Hepatocyte (in vitro differentiated cells): ENCODE measurements at regions not wholly inside any gene's neighbourhood (a gene's known extent, or its start where the extent isn't known, plus 50 kb on each side); places are given as distances from the start of the nearest gene placed in this dataset.

Experiments
- DNase-seq: peaks from one replicate; pipeline ENCODE4 v3.0.0-alpha.2; 2016; ENCODE audit warnings: low spot score
- H2AFZ ChIP-seq: fragments of 200-600 bp; sonication (generic); 2 replicates; pipeline ENCODE4 v1.6.0; 2016; ENCODE audit warnings: antibody characterized with exemption, mild to moderate bottlenecking
- H3K27ac ChIP-seq: fragments of 200-600 bp; sonication (generic); 2 replicates; pipeline ENCODE4 v1.5.1; 2016; ENCODE audit warnings: mild to moderate bottlenecking
- H3K27me3 ChIP-seq: fragments of 200-600 bp; sonication (generic); 2 replicates; pipeline ENCODE4 v1.6.1; 2016
- H3K36me3 ChIP-seq: fragments of 200-600 bp; sonication (generic); replicated peaks from 2 replicates; pipeline ENCODE4 v1.5.1; 2016; ENCODE audit warnings: low read depth; ENCODE audit not compliant: insufficient read depth
- H3K4me1 ChIP-seq: fragments of 200-600 bp; sonication (generic); 2 replicates; pipeline ENCODE4 v1.5.1; 2016; ENCODE audit warnings: mild to moderate bottlenecking, moderate library complexity; ENCODE audit not compliant: insufficient read depth
- H3K4me2 ChIP-seq: fragments of 200-600 bp; sonication (generic); 2 replicates; pipeline ENCODE4 v1.6.0; 2016
- H3K4me3 ChIP-seq: fragments of 200-600 bp; sonication (generic); 2 replicates; pipeline ENCODE4 v1.5.1; 2016; ENCODE audit warnings: mild to moderate bottlenecking
- H3K79me2 ChIP-seq: fragments of 200-600 bp; sonication (generic); 2 replicates; pipeline ENCODE4 v1.6.0; 2017; ENCODE audit warnings: mild to moderate bottlenecking
- H3K9me2 ChIP-seq: fragments of 200-600 bp; sonication (generic); replicated peaks from 2 replicates; pipeline ENCODE4 v1.6.0; 2017; ENCODE audit warnings: mild to moderate bottlenecking; ENCODE audit not compliant: insufficient read depth
- H3K9me3 ChIP-seq: fragments of 200-600 bp; sonication (generic); 2 replicates; pipeline ENCODE4 v1.5.1; 2016; ENCODE audit warnings: low read depth, mild to moderate bottlenecking
- H4K20me1 ChIP-seq: fragments of 200-600 bp; sonication (generic); 2 replicates; pipeline ENCODE4 v1.6.0; 2016; ENCODE audit warnings: mild to moderate bottlenecking; ENCODE audit not compliant: insufficient read depth, poor library complexity, severe bottlenecking
- CTCF ChIP-seq: fragments of 200-600 bp; sonication (generic); IDR thresholded peaks from 2 replicates; pipeline ENCODE4 v1.5.1; 2016; ENCODE audit warnings: antibody characterized with exemption, mild to moderate bottlenecking; ENCODE audit not compliant: poor library complexity
- EZH2 ChIP-seq: fragments of 200-600 bp; sonication (generic); IDR thresholded peaks from 2 replicates; pipeline ENCODE4 v1.6.1; 2016; ENCODE audit warnings: antibody characterized with exemption, mild to moderate bottlenecking, borderline replicate concordance
- EZH2phosphoT487 ChIP-seq: fragments of 200-600 bp; sonication (generic); IDR thresholded peaks from one replicate; pipeline ENCODE4 v1.6.1; 2018; ENCODE audit warnings: antibody characterized with exemption, mild to moderate bottlenecking, low read depth, moderate library complexity; ENCODE audit not compliant: unreplicated experiment, severe bottlenecking
- WGBS: methylation state at CpG from one replicate; pipeline ENCODE4 v1.1.6; 2016; ENCODE audit warnings: low lambda C conversion rate; ENCODE audit errors: missing lambda C conversion rate; 5-methylcytosine and 5-hydroxymethylcytosine counted together

GRCh38 chr10:43897765-43898419 lies 249.2 kb upstream of the ZNF32 start:
- 80% methylated on average over 9 of the region's 9 CpGs for WGBS
- no peak overlapping the region for H3K4me2 ChIP-seq
- no peak overlapping the region for H3K27ac ChIP-seq
- H3K4me3 ChIP-seq = no peak overlapping the region
- no peaks in the 10 kb centered on the region for H3K36me3 ChIP-seq
- DNase-seq = no peak
- TF ChIP-seq EZH2 (no peak), EZH2phosphoT487 (no peak), CTCF (no peak)
- no peaks in the 10 kb centered on the region for H3K9me2 ChIP-seq
- H2AFZ ChIP-seq = no peak overlapping the region
- no peaks in the 10 kb centered on the region for H3K9me3 ChIP-seq
- no peaks in the 10 kb centered on the region for H3K4me1 ChIP-seq
- H3K27me3 ChIP-seq = no peaks in the 10 kb centered on the region
- H3K79me2 ChIP-seq = no peaks in the 10 kb centered on the region
- no peaks in the 10 kb centered on the region for H4K20me1 ChIP-seq

DNA sequence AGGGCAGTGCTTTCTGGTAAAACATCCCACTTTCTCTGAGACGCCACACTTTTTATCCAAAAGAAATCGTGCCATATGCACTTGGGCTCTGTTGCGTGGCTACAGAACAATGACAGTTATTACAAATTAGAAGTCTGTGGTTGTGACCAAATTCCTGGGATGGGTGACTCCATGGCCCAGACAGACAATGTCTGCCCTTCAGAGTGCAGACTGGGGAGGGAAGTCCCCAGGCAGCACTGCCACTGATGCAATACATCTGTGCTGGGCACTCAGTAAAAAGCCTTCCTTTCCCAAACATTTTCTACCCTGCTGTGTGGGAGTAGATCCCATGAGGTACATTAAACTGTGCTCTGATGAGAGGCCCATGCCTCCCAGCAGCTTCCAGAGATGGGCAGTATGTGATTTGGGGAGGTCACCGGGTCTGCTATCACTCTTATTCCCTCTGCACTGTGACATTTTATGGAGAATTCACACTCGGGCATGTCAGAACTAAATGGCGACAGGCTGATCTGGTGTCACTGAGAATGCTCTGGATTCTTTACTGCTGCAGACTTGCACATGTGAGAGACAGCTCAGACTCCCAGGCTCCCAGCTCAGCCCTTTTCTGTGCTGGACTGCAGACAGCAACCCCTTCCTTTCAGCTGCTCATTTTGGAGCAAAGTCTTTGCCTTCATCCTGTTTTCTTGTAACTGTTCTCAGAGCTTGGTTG lies 243.5 kb upstream of the ZNF32 start:
- no peak for DNase-seq
- Histone ChIP-seq H3K27me3 (no peaks in the 10 kb centered on the region), H2AFZ (no peak overlapping the region)

DNA sequence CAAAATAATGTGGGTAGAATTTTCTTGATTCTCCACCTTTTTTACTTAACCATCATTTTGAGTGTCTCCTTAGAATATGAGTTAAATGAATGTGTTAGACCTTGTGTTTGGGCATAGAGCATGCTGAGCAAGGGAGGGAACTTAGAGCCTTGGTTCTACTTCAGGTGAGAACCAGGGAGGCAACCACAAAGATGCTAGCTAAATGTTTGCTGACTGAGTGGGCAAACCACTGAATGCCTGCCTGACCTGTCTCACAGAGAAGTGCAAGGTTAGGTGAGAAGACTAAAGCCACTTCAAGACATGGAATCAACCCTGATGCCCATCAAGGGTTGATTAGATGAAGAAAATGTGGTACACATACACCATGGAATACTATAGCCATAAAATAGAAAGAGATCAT lies 242.6 kb upstream of the ZNF32 start:
- no peak overlapping the region for H3K4me2 ChIP-seq
- no peaks in the 10 kb centered on the region for H3K9me2 ChIP-seq
- H3K79me2 ChIP-seq = no peaks in the 10 kb centered on the region
- H3K36me3 ChIP-seq = no peaks in the 10 kb centered on the region
- TF ChIP-seq CTCF (no peak), EZH2phosphoT487 (no peak), EZH2 (no peak)
- DNase-seq = no peak
- H3K4me1 ChIP-seq = no peaks in the 10 kb centered on the region
- H3K4me3 ChIP-seq = no peak overlapping the region
- H4K20me1 ChIP-seq = no peaks in the 10 kb centered on the region
- no peak overlapping the region for H2AFZ ChIP-seq
- no peaks in the 10 kb centered on the region for H3K9me3 ChIP-seq
- no peak overlapping the region for H3K27ac ChIP-seq
- H3K27me3 ChIP-seq = no peaks in the 10 kb centered on the region

More for the DNA sequence above, 243.5 kb upstream of the ZNF32 start:
- Histone ChIP-seq H3K79me2 (no peaks in the 10 kb centered on the region), H3K4me3 (no peak overlapping the region), H3K9me3 (no peaks in the 10 kb centered on the region), H4K20me1 (no peaks in the 10 kb centered on the region), H3K36me3 (no peaks in the 10 kb centered on the region), H3K27ac (no peak overlapping the region), H3K4me1 (no peaks in the 10 kb centered on the region), H3K4me2 (no peak overlapping the region), H3K9me2 (no peaks in the 10 kb centered on the region)
- TF ChIP-seq EZH2phosphoT487 (no peak), EZH2 (no peak), CTCF (no peak)
- 64% methylated on average over 6 of the region's 6 CpGs for WGBS
